Suprapubic skin (tissue), 4 donors: ENCODE measurements at regions not wholly inside any gene's neighbourhood (a gene's known extent, or its start where the extent isn't known, plus 50 kb on each side); places are given as distances from the start of the nearest gene placed in this dataset.

Experiments
- DNase-seq, 2 donors: peaks; one replicate each; pipeline ENCODE4 v3.0.0-alpha.2; 2019; ENCODE audit warnings: low spot score in 2 of 2
- H3K27ac ChIP-seq: fragments of 200-600 bp; sonication (generic); one replicate; pipeline ENCODE4 v1.5.1; 2019
- H3K27me3 ChIP-seq: fragments of 200-600 bp; sonication (generic); one replicate; pipeline ENCODE4 v1.5.1; 2019
- H3K36me3 ChIP-seq: fragments of 200-600 bp; sonication (generic); one replicate; pipeline ENCODE4 v1.5.1; 2019
- H3K4me1 ChIP-seq: fragments of 200-600 bp; sonication (generic); one replicate; pipeline ENCODE4 v1.5.1; 2019
- H3K4me3 ChIP-seq: fragments of 200-600 bp; sonication (generic); one replicate; pipeline ENCODE4 v1.5.1; 2019; ENCODE audit warnings: mild to moderate bottlenecking
- H3K9me3 ChIP-seq: fragments of 200-600 bp; sonication (generic); one replicate; pipeline ENCODE4 v1.5.1; 2019
- EP300 ChIP-seq: sonication (generic); formaldehyde crosslinking; IDR thresholded peaks from one replicate; pipeline ENCODE4 v1.6.1; 2017; ENCODE audit warnings: antibody characterized with exemption
- POLR2A ChIP-seq, 2 donors: fragments of 450-650 bp; IDR thresholded peaks; one replicate each; pipeline ENCODE4 v1.6.1; 2017; ENCODE audit warnings: antibody characterized with exemption in 2 of 2, mild to moderate bottlenecking in 2 of 2, moderate library complexity in 2 of 2
- POLR2AphosphoS5 ChIP-seq, 3 donors: sonication (generic); formaldehyde crosslinking; IDR thresholded peaks; one replicate each; pipeline ENCODE4 v1.6.1; 2017; ENCODE audit warnings: antibody characterized with exemption in 3 of 3
- WGBS: methylation state at CpG from one replicate; pipeline ENCODE4 v1.1.5; 2018; 5-methylcytosine and 5-hydroxymethylcytosine counted together
- TF ChIP-seq, protein P1 (sequence below), 2 donors: fragments of 200-600 bp in 1 of 2; fragments of 450-650 bp in 1 of 2; sonication (generic) in 1 of 2; IDR thresholded peaks; one replicate each; pipeline ENCODE4 v1.5.1; 2016 to 2019; ENCODE audit warnings: antibody characterized with exemption in 2 of 2, mild to moderate bottlenecking in 1 of 2, moderate library complexity in 1 of 2

GRCh38 chr13:40477623-40478608, 188.5 kb downstream of the FOXO1 start:
- WGBS: 76% methylated on average over 17 of the region's 17 CpGs
- Histone ChIP-seq H3K27ac (no peak overlapping the region), H3K27me3 (no peaks in the 10 kb centered on the region), H3K4me1 (peaks cover 2% of the 10 kb centered on the region), H3K9me3 (no peaks in the 10 kb centered on the region), H3K36me3 (no peaks in the 10 kb centered on the region), H3K4me3 (no peak overlapping the region)
- DNase-seq: no peak
- TF ChIP-seq, protein P1, sequence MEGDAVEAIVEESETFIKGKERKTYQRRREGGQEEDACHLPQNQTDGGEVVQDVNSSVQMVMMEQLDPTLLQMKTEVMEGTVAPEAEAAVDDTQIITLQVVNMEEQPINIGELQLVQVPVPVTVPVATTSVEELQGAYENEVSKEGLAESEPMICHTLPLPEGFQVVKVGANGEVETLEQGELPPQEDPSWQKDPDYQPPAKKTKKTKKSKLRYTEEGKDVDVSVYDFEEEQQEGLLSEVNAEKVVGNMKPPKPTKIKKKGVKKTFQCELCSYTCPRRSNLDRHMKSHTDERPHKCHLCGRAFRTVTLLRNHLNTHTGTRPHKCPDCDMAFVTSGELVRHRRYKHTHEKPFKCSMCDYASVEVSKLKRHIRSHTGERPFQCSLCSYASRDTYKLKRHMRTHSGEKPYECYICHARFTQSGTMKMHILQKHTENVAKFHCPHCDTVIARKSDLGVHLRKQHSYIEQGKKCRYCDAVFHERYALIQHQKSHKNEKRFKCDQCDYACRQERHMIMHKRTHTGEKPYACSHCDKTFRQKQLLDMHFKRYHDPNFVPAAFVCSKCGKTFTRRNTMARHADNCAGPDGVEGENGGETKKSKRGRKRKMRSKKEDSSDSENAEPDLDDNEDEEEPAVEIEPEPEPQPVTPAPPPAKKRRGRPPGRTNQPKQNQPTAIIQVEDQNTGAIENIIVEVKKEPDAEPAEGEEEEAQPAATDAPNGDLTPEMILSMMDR (IDR thresholded peaks at IDR 0.05): no peak
- TF ChIP-seq EP300 (no peak), POLR2A (IDR thresholded peaks at IDR 0.05) (no peak), POLR2AphosphoS5 (IDR thresholded peaks at IDR 0.05) (no peak)

- TF ChIP-seq POLR2A (IDR thresholded peaks at IDR 0.05): no peak
- TF ChIP-seq, protein P1 (IDR thresholded peaks at IDR 0.05): no peak
- TF ChIP-seq POLR2AphosphoS5 (IDR thresholded peaks at IDR 0.05): no peak
- no peak for TF ChIP-seq EP300
- Histone ChIP-seq H3K27me3 (no peaks in the 10 kb centered on the region), H3K9me3 (no peaks in the 10 kb centered on the region), H3K4me1 (peaks cover 2% of the 10 kb centered on the region), H3K36me3 (no peaks in the 10 kb centered on the region), H3K27ac (no peak overlapping the region), H3K4me3 (no peak overlapping the region)
- DNase-seq: no peak
- 86% methylated on average over 7 of the region's 7 CpGs for whole genome bisulfite sequencing
These were observed 187.7 kb downstream of the FOXO1 start for GRCh38 chr13:40478775-40479174.

- Histone ChIP-seq H3K4me3 (no peak overlapping the region), H3K36me3 (no peaks in the 10 kb centered on the region), H3K27ac (no peak overlapping the region), H3K4me1 (peaks cover 3% of the 10 kb centered on the region), H3K27me3 (no peaks in the 10 kb centered on the region), H3K9me3 (no peaks in the 10 kb centered on the region)
- DNase-seq: no peak
- WGBS: 92% methylated on average over 28 of the region's 28 CpGs
- TF ChIP-seq EP300: no peak
- TF ChIP-seq POLR2A (IDR thresholded peaks at IDR 0.05): no peak
- no peak for TF ChIP-seq POLR2AphosphoS5 (IDR thresholded peaks at IDR 0.05)
- TF ChIP-seq, protein P1 (IDR thresholded peaks at IDR 0.05): no peak
These were observed 187.1 kb downstream of the FOXO1 start for GRCh38 chr13:40479196-40479845.

DNA sequence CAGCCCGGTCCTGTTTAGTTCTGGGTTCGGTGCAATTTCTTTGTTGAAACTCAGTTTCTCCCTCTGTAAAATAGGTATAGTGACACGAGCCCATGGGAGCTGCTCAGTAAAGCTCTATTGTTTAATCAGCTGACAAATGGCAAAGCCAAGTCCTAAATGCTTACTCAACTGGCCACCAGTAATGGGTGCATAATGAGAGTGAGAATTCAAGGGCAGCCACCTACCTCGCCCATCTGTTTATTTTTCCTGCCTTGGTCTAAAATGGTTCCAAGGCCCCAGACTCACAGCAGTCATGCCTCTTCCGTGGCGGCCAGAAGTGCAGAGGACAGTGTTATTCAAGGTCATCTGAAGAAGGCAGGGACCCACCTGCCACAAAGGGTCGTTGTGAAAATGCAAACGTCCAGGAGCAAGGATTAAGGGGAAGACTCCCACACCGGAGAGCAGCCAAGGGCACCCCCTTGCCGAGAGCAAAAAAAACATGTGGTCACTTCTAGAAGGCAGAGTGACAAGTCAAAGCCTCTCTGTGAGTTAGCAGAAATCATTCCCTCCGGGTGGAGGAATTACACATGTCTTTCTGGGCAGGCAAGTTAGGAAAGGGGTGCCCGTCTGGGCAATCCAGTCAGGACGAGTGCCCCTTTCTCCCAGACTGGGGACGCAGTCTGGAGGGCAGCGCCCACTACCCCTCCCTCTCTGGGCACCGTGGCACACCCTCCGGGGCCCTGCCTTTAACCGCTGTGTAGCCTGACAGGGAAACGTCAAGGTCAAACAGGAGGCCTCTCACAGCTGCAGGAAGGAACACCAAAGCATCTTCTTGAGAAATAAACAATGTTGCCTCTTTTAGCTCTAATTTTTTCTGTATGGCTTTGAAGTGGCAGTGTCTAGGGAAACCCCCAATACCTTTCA, 186.2 kb downstream of the FOXO1 start:
- Histone ChIP-seq H3K36me3 (no peaks in the 10 kb centered on the region), H3K27ac (no peak overlapping the region), H3K27me3 (no peaks in the 10 kb centered on the region), H3K4me3 (no peak overlapping the region), H3K4me1 (peaks cover 12% of the 10 kb centered on the region), H3K9me3 (no peaks in the 10 kb centered on the region)
- TF ChIP-seq, protein P1 (IDR thresholded peaks at IDR 0.05): no peak
- WGBS: 74% methylated on average over 19 of the region's 19 CpGs
- no peak for DNase-seq
